Head of caudate nucleus (tissue), 42 donors: ENCODE measurements at regions not wholly inside any gene's neighbourhood (a gene's known extent, or its start where the extent isn't known, plus 50 kb on each side); places are given as distances from the start of the nearest gene placed in this dataset.

Experiments
- DNase-seq, 42 donors: peaks; one replicate each; pipeline versions ENCODE4 v3.0.0 to v3.0.0-alpha.2; 2020 to 2021; ENCODE audit warnings: mixed read lengths in 7 of 42
- intact Hi-C: fragments of 100-400 bp; cut with DNase I; formaldehyde crosslinking; loops from one replicate; pipeline ENCODE4 v1.15.0; 2022

DNA sequence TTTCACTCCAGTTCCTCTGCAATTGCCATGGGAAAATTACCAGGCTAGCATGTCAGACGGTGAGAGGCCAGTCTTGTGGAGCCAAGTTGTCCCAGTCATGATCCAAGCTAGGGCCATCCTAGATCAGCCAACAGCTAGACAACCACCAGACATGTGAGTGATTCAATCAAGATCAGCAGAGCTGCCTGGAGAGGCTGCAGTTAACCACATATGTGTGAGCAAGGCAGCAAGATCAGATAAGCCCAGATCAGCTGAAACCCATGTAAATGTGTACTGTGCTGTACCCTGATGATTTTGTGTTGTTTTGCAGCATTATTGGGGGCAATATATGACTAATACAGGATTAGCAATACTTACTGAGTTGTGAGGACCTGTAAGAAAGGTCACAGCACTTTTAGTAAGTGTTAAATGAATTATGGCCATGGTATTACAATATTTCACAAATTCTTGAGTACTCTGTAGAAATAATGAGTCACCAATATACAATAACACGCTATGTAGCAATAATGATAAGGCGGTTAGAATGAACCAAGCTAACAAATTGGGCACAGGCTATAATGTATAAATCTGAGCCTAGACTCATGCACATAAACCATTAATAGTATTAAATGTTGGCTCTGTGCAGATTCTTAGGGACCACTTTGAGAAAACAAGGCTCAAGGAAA is 91.4 kb downstream of the SUDS3 start:
- DNase-seq = no peak
- intact Hi-C loops = no loop called here

DNA sequence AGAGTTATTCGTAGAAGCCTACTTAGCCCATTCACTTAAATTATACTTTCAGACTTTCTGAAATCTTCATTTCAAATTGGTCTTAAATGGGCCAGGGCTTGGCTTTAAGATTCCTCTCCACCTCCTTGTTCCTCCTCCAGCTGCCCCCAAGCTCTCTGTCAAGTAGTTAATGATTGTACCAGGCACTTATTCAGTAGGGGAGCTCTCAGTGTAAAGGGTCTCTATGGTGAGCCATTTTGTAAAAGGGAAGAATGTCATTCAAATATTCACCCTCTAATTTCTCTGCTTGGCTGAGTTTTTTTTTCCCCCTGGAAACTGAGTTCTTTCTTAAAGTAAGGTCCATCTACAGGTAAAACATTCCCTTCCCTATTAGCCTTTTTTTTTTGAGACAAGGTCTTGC is 96.6 kb downstream of the SUDS3 start:
- intact Hi-C loops = no loop called here
- no peak for DNase-seq

DNA sequence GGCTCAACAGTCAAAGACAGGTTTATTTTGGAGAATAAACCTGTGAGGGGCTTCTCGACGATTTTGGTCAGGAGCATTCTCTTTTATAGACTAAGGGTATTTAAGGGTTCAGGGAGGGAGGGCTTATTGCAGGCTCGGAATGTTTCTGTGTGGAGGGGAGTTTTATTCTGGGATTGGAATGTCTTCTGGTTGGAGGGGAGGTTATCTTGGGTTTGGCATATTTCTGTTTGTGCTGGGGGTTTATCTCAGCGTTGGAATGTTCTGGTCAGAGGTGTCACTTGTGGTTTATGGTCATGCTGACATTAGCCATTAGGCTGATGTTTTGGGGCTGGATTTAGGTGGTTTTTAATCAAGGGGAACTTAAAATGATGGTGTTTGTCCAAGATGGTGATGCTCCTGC is 103.9 kb downstream of the SUDS3 start:
- no peak for DNase-seq
- intact Hi-C loops = no loop called here

DNA sequence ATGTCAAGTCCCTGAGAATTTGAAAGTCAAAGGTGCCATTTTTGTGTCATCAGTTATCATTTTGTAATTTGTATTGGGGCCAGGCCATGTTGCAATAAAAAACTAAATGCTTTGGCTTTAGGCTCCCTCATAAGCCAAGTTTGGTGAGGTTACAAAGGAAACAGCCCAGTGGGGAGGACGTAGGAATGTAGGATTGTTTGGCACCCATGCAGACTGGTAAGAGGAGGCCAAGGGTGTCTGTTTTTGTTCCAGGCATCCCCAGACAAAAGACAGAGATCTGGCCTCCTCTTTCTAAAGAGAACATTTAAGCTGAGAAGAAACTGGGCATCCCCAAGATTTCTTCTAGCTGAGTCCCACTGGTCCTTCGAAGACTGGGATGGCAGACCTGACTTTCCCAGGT is 111.7 kb downstream of the SUDS3 start:
- DNase-seq = no peak
- intact Hi-C loops = no loop called here

GRCh38 chr12:118493962-118494361 is 117.6 kb downstream of the SUDS3 start:
- no peak for DNase-seq
- intact Hi-C loops = no loop called here

DNA sequence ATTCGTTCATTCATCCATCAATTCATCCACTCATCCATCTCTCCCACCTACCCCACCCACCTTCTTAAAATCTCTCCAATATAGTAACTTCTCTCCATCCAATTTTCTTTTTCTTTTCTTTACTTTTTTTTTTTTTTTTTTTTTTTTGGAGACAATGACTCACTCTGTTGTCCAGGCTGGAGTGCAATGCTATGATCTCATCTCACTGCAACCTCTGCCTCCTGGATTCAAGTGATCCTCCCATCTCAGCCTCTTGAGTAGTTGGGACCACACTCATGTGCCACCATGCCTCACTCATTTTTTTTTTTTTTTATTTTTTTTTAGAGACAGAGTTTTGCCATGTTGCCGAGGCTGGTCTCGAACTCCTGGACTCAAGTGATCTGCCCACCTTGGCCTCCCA is 118.4 kb downstream of the SUDS3 start:
- intact Hi-C loops = no loop called here
- no peak for DNase-seq

GRCh38 chr12:118495296-118495695 is 118.9 kb downstream of the SUDS3 start:
- no peak for DNase-seq

DNA sequence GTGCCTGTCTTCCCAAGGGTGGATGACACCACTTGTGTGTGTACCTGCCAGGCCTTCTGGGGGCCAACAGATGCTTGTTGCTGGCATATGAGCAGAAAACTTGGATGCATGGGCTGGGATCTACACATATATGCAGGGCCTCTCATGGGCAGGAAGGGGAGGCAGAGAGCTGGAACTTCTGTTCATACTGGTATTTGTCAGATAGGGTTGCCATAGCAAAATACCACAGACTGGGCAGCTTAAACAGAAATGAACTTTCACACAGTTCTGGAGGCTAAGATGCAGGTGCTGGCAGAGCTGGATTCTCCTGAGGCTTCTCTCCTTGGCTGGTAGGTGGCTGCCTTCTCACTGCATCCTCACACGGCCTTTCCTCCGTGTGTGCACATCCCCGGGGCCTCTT is 121.8 kb downstream of the SUDS3 start:
- DNase-seq = no peak
- intact Hi-C loops = no loop called here

More at GRCh38 chr12:118495296-118495695, 118.9 kb downstream of the SUDS3 start:
- intact Hi-C loops = no loop called here

- no peak for DNase-seq
- intact Hi-C loops = no loop called here
Measured at GRCh38 chr12:118500299-118500698, 123.9 kb downstream of the SUDS3 start.

DNA sequence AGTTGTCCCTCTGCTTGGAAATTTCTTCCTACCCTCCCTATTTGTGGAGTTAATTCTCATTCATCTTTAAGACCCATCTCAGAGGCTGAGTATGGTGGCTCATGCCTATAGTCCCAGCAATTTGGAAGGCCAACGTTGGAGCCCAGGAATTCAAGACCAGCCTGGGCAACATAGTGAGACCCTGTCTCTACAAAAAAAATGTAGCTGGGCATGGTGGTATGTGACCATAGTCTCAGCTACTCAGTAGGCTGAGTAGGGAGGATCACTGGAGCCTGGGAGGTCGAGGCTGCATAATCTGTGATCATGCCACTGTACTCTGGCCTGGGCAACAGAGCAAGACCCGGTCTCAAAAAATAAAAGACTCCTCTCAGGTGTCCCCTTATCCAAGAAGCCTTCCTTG is 125.1 kb downstream of the SUDS3 start:
- intact Hi-C loops = no loop called here
- DNase-seq = no peak

- intact Hi-C loops = no loop called here
- no peak for DNase-seq
Measured at GRCh38 chr12:118503476-118503875, 127.1 kb downstream of the SUDS3 start.

GRCh38 chr12:118512669-118513068 is 136.3 kb downstream of the SUDS3 start:
- intact Hi-C loops = no loop called here
- no peak for DNase-seq

DNA sequence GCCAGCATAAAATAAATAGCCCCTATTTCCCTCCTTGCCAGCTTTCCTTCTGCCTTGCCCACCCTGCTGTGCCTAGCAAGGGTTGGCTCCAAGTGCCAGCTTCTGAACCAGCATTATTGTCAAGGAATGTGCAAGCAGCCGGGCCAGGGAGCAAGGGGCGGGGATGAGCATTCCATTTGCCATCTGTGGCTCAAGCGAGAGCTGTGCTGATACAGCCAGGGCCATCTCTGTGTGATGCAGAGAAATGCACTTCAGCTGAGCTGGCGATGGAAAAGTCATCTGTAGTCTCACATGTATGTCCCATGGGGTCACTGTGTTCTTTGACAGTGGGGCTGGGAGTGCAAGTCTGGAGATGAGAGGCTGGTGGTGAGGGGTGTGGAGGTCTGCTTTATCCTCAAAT is 137.3 kb downstream of the SUDS3 start:
- intact Hi-C loops = no loop called here
- DNase-seq = no peak

DNA sequence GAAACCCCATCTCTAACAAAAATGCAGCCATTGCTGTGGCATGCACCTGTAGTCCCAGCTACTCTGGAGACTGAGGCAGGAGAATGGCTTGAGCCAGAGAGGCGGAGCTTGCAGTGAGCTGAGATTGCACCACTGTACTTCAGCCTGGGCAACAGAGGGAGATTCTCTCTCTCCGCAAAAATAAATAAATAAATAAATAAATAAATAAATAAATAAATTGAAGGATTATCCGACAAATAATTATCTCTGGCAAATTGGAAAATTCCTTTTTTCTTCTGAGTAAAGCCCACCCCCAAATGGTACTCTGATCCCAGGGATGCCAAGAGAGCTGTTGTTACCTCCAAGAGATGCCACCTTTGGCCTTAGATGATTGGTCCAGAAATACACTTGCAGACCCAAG is 137.9 kb downstream of the SUDS3 start:
- no peak for DNase-seq
- intact Hi-C loops = no loop called here

GRCh38 chr12:118520214-118521035 is 144.1 kb downstream of the SUDS3 start:
- intact Hi-C loops = no loop called here
- DNase-seq = no peak

DNA sequence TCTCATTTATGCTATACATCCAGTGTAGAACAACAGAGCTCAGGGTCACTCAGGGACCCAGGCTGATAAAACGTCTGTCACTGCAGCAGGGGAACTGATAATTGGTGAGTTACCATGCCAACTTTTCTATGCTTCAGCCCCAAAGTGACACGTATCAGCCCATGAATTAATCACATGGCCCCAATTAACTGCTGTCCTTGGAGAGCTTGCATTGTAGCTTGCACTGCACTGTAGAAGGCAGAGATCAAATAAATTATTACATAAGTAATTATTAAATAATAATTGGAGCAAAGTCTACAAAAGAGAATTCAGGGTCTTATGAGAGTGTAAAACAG is 144.6 kb downstream of the SUDS3 start:
- intact Hi-C loops = no loop called here

DNA sequence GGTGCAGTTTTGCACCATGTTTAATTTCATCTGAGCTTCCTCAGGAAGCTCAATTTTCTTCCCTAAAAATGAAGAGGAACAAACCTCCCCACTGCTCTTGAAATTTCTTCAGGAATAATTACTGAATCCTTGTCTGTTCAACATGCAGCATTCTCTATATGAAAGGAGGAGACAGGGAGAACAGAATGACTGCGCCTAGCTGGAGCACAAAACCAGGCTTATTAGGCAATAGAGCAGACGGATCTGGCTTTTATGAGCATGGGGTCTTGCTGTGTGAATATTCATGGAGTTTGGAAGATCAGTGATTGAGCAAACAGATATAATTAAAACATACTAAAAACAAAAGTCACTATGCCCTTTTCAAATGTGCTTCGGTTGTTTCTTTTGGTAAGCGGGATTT is 148.1 kb downstream of the SUDS3 start:
- intact Hi-C loops = no loop called here
- DNase-seq = no peak

More for the DNA sequence above, 144.6 kb downstream of the SUDS3 start:
- DNase-seq = no peak

- intact Hi-C loops = no loop called here
- DNase-seq = no peak
Measured at GRCh38 chr12:118525216-118525615, 148.9 kb downstream of the SUDS3 start.

DNA sequence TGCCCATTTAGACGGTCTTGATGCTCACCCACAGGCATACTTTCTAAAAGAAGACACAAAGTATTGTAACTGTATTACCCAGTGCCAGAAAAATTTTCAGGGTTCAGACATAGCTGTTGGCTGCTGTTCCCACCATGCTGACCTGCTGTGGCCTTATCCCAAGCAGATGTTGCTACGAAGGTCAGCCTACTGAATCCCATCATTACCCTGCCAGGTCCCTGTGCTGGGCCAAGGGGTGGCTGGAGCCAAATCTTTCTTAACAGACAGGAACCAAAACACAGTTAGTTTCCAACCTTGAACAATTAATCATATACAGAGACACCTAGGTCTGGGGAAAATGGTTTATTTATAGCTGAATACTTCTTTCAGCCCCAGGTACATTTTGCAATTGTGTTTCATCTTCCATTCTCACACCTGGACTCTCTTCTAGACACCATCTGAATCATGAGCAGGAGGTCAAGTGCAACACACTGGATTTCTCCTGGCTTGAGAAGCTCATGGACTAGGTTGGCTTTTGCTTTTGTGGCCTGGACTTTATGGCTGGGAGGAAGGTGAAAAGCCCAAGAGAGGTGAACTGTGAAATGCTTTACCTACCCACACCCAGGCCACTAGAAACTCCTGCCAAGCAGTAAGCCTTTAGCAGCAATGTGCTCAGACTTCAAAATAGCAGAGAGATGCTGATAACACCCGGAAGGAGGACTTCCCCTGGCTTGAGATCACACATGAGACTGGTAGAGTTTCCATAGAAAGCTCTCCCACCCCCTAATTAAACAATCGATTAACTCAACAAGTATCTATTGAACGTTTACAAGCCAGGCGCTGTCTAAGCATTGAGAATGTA is 150.1 kb downstream of the SUDS3 start:
- no peak for DNase-seq
- intact Hi-C loops = no loop called here

GRCh38 chr12:118527310-118527709 is 151.0 kb downstream of the SUDS3 start:
- no peak for DNase-seq
- intact Hi-C loops = no loop called here
